OCI-LY3 (cell line): ENCODE measurements at regions not wholly inside any gene's neighbourhood (a gene's known extent, or its start where the extent isn't known, plus 50 kb on each side); places are given as distances from the start of the nearest gene placed in this dataset.
"Not testable (repeated sequence)": the region's sequence is repeated elsewhere in the genome, so short reads cannot be mapped to it uniquely, and the experiment has no call there.

Experiments used
- H2AFZ ChIP-seq: fragments of 200-600, 300-600 bp; shearing (Covaris generic); 2 replicates; pipeline ENCODE4 v1.6.0; 2014; ENCODE audit warnings: antibody characterized with exemption, low read depth, low read length
- H3K27ac ChIP-seq: fragments of 200-600, 300-600 bp; sonication (generic); 2 replicates; pipeline ENCODE4 v1.5.1; 2014; ENCODE audit warnings: mild to moderate bottlenecking, low read length, moderate library complexity, mixed read lengths
- H3K27me3 ChIP-seq: fragments of 200-600, 300-600 bp; sonication (generic); 2 replicates; pipeline ENCODE4 v1.6.1; 2014; ENCODE audit warnings: low read depth, low read length, mixed read lengths
- H3K36me3 ChIP-seq: fragments of 200-600, 300-600 bp; sonication (generic); replicated peaks from 2 replicates; pipeline ENCODE3; 2014; ENCODE audit warnings: low read depth, low read length, mixed read lengths
- H3K4me1 ChIP-seq: fragments of 300-600, 200-600 bp; sonication (generic); 2 replicates; pipeline ENCODE4 v1.6.1; 2014; ENCODE audit warnings: low read length, mixed read lengths
- H3K4me2 ChIP-seq: fragments of 200-600, 300-600 bp; sonication (generic); 2 replicates; pipeline ENCODE4 v1.6.1; 2014; ENCODE audit warnings: low read length, mixed read lengths
- H3K4me3 ChIP-seq: fragments of 300-600, 200-600 bp; sonication (generic); 2 replicates; pipeline ENCODE4 v1.5.1; 2014; ENCODE audit warnings: antibody characterized with exemption, mild to moderate bottlenecking, low read length, moderate library complexity
- H3K79me2 ChIP-seq: fragments of 300-600, 200-600 bp; shearing (Covaris generic); 2 replicates; pipeline ENCODE4 v1.6.1; 2014; ENCODE audit warnings: mild to moderate bottlenecking, low read length, mixed read lengths
- H3K9ac ChIP-seq: fragments of 300-600, 200-600 bp; shearing (Covaris generic); 2 replicates; pipeline ENCODE4 v1.6.0; 2014; ENCODE audit warnings: mild to moderate bottlenecking, low read length, moderate library complexity
- H3K9me3 ChIP-seq: fragments of 200-600, 300-600 bp; shearing (Covaris generic); 2 replicates; pipeline ENCODE4 v1.6.1; 2014; ENCODE audit warnings: low read length, mixed read lengths; ENCODE audit not compliant: insufficient read depth
- H4K20me1 ChIP-seq: fragments of 200-600, 300-600 bp; sonication (generic); 2 replicates; pipeline ENCODE4 v1.6.1; 2016; ENCODE audit warnings: low read length, mixed read lengths; ENCODE audit not compliant: insufficient read depth

GRCh38 chr9:42239445-42240260, 56.2 kb downstream of the SPATA31A6 start:
- not testable (repeated sequence) for H3K4me1 ChIP-seq, H3K79me2 ChIP-seq, H3K27ac ChIP-seq, H3K4me2 ChIP-seq, H2AFZ ChIP-seq, H3K9me3 ChIP-seq, H3K27me3 ChIP-seq, H3K4me3 ChIP-seq, H4K20me1 ChIP-seq, H3K36me3 ChIP-seq, H3K9ac ChIP-seq

GRCh38 chr9:42240261-42240579, 56.8 kb downstream of the SPATA31A6 start:
- not testable (repeated sequence) for H3K36me3 ChIP-seq, H3K79me2 ChIP-seq, H3K9ac ChIP-seq, H3K9me3 ChIP-seq, H3K4me1 ChIP-seq, H3K27me3 ChIP-seq, H3K4me3 ChIP-seq, H3K27ac ChIP-seq, H3K4me2 ChIP-seq, H2AFZ ChIP-seq, H4K20me1 ChIP-seq

DNA sequence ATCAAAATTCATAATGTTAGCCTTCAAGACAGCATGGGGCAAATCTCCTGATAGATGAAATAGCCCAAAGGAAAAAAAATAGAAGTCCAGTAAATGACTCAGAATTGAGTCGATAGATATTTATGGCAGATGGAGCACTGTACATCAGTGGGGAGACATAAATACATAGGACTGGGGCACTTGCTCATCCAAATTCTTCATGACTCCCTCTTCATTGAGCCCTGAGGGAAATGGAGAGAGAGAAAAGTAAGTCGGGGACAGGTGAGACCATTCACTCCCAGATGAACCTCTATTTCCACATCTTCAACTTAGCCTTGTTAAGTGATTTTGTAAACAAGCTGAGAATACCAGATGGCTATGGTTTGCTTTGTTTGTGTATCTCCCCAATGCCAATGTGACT, 59.8 kb downstream of the SPATA31A6 start:
- not testable (repeated sequence) for H3K27me3 ChIP-seq, H3K36me3 ChIP-seq, H3K27ac ChIP-seq, H2AFZ ChIP-seq, H4K20me1 ChIP-seq, H3K9ac ChIP-seq, H3K4me1 ChIP-seq, H3K4me2 ChIP-seq, H3K79me2 ChIP-seq, H3K4me3 ChIP-seq, H3K9me3 ChIP-seq

DNA sequence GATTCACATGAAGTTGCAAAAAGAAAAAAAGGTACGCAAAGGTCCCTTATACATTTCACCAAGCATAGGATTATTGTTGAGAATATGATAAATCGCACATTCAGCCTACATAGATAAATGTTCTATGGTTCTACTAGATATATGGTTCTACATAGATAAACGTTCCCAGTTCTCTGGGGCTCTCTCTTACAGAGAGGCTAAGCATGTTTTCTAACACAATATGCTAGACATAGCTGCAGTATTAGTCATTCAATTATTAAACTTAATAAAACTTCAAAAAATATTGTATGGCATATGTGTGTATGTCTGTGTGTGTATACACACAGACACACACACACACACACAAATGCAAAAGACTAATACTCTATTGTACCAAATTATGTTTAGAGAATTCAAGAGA, 60.4 kb downstream of the SPATA31A6 start:
- not testable (repeated sequence) for H3K4me3 ChIP-seq, H3K4me2 ChIP-seq, H3K27me3 ChIP-seq, H3K27ac ChIP-seq, H3K4me1 ChIP-seq, H3K79me2 ChIP-seq, H3K9ac ChIP-seq, H4K20me1 ChIP-seq, H2AFZ ChIP-seq, H3K9me3 ChIP-seq, H3K36me3 ChIP-seq

DNA sequence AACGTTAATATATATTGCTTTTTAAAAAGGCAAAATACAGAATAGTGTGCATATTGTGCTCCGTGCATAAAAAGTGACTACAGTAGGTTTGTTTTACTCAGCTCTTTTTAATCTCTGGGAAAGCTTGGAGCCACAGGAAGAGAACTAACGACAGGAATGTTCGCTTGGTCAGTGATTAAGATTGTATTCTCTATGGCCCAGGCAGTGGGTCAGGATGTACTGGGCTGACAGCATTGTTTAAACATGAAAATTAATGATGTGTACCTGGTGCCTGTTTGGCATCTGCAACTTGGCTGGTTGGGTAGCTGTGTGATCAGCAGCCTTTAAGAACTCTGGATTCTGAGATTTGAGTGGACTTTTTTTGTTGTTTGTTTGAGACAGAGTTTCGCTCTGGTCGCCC, 85.3 kb downstream of the SPATA31A6 start:
- not testable (repeated sequence) for H3K27me3 ChIP-seq, H3K9ac ChIP-seq, H4K20me1 ChIP-seq, H3K27ac ChIP-seq, H3K4me2 ChIP-seq, H2AFZ ChIP-seq, H3K79me2 ChIP-seq, H3K9me3 ChIP-seq, H3K36me3 ChIP-seq, H3K4me3 ChIP-seq, H3K4me1 ChIP-seq

GRCh38 chr9:42269171-42269570, 85.7 kb downstream of the SPATA31A6 start:
- H3K27ac ChIP-seq, H4K20me1 ChIP-seq, H3K9me3 ChIP-seq, H3K79me2 ChIP-seq, H3K9ac ChIP-seq, H3K4me3 ChIP-seq, H2AFZ ChIP-seq, H3K4me1 ChIP-seq, H3K36me3 ChIP-seq, H3K4me2 ChIP-seq, H3K27me3 ChIP-seq: not testable (repeated sequence)

- H3K9me3 ChIP-seq, H3K79me2 ChIP-seq, H4K20me1 ChIP-seq, H3K4me2 ChIP-seq, H3K27ac ChIP-seq, H2AFZ ChIP-seq, H3K4me1 ChIP-seq, H3K4me3 ChIP-seq, H3K36me3 ChIP-seq, H3K27me3 ChIP-seq, H3K9ac ChIP-seq: not testable (repeated sequence)
These were observed 89.7 kb downstream of the SPATA31A6 start for GRCh38 chr9:42273191-42273590.
